ENCODE measurements at regions not wholly inside any gene's neighbourhood (a gene's known extent, or its start where the extent isn't known, plus 50 kb on each side); places are given as distances from the start of the nearest gene placed in this dataset.

GRCh38 chr13:90402613-90403012 is 944.9 kb upstream of the MIR17HG start:
- DNase-seq (ENCODE audit: low read depth), result no peak

- DNase-seq (ENCODE audit: low read depth), result no peak
These were observed 944.0 kb upstream of the MIR17HG start for GRCh38 chr13:90403330-90404082.

- DNase-seq (ENCODE audit: low read depth), result no peak
These were observed 942.2 kb upstream of the MIR17HG start for GRCh38 chr13:90405301-90405700.

GRCh38 chr13:90412980-90413379 is 934.5 kb upstream of the MIR17HG start:
- no peak for DNase-seq (ENCODE audit: low read depth)

- no peak for DNase-seq (ENCODE audit: low read depth)
These were observed 933.9 kb upstream of the MIR17HG start for GRCh38 chr13:90413548-90413947.

GRCh38 chr13:90414691-90415596 is 932.5 kb upstream of the MIR17HG start:
- DNase-seq (ENCODE audit: low read depth), result no peak

- DNase-seq (ENCODE audit: low read depth), result no peak
These were observed 931.6 kb upstream of the MIR17HG start for GRCh38 chr13:90415902-90416301.

GRCh38 chr13:90416519-90416918 is 931.0 kb upstream of the MIR17HG start:
- DNase-seq (ENCODE audit: low read depth), result no peak

GRCh38 chr13:90416938-90417337 is 930.5 kb upstream of the MIR17HG start:
- no peak for DNase-seq (ENCODE audit: low read depth)

GRCh38 chr13:90420683-90421082 is 926.8 kb upstream of the MIR17HG start:
- no peak for DNase-seq (ENCODE audit: low read depth)

- no peak for DNase-seq (ENCODE audit: low read depth)
These were observed 919.9 kb upstream of the MIR17HG start for GRCh38 chr13:90427322-90428272.

- no peak for DNase-seq (ENCODE audit: low read depth)
These were observed 918.8 kb upstream of the MIR17HG start for GRCh38 chr13:90428522-90429210.

GRCh38 chr13:90430127-90430526 is 917.4 kb upstream of the MIR17HG start:
- DNase-seq (ENCODE audit: low read depth), result no peak

- DNase-seq (ENCODE audit: low read depth), result no peak
These were observed 910.8 kb upstream of the MIR17HG start for GRCh38 chr13:90436697-90437096.

GRCh38 chr13:90438576-90438975 is 908.9 kb upstream of the MIR17HG start:
- no peak for DNase-seq (ENCODE audit: low read depth)

GRCh38 chr13:90443268-90443667 is 904.2 kb upstream of the MIR17HG start:
- DNase-seq (ENCODE audit: low read depth), result no peak

GRCh38 chr13:90444232-90444631 is 903.3 kb upstream of the MIR17HG start:
- DNase-seq (ENCODE audit: low read depth), result no peak

GRCh38 chr13:90445179-90445578 is 902.3 kb upstream of the MIR17HG start:
- DNase-seq (ENCODE audit: low read depth), result no peak

- no peak for DNase-seq (ENCODE audit: low read depth)
These were observed 900.3 kb upstream of the MIR17HG start for GRCh38 chr13:90447034-90447733.

GRCh38 chr13:90447734-90448101 is 899.8 kb upstream of the MIR17HG start:
- DNase-seq (ENCODE audit: low read depth), result no peak

- DNase-seq (ENCODE audit: low read depth), result no peak
These were observed 898.9 kb upstream of the MIR17HG start for GRCh38 chr13:90448466-90449037.

Measured in stimulated activated CD8-positive, alpha-beta memory T cell treated with anti-CD3 and anti-CD28 coated beads, Interleukin-15, amount 100 ng/mL, for 1 hour (primary cell).